ENCODE measurements at regions not wholly inside any gene's neighbourhood (a gene's known extent, or its start where the extent isn't known, plus 50 kb on each side); places are given as distances from the start of the nearest gene placed in this dataset.
A peak's percentile ranks its signal among the peaks of the same experiment; 100 is the strongest.
"Not testable (repeated sequence)": the region's sequence is repeated elsewhere in the genome, so short reads cannot be mapped to it uniquely, and the experiment has no call there.

DNA sequence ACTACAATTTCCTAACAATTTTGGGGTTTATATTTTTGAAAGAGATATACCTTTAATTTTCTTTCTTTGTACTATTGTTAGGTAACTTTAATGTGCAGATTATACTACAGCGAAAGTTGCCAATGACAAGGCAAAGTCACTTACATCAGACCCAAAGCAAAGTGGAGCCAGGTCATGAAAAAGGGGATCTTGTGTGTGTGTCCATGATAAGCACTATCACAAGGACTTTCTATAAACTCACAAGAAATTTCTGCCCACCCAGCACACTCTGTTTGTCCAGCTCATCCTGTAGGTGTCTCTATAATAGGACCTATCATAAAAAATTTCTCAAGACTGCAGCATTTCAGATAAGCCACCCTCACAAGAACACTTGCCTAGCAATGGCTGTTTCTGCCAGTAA, 85.7 kb upstream of the TP53BP2 start:
- H3K36me3 Mint-ChIP-seq; intact Hi-C loops (cut with micrococcal nuclease); POLR2A ChIA-PET; H3K4me3 Mint-ChIP-seq; DNase-seq; H3K27ac Mint-ChIP-seq; CTCF ChIA-PET; H3K27me3 Mint-ChIP-seq; H3K4me1 Mint-ChIP-seq (ENCODE audit: low read depth); H3K9me3 Mint-ChIP-seq: not testable (repeated sequence)

- intact Hi-C loops (cut with micrococcal nuclease); H3K27me3 Mint-ChIP-seq; H3K4me3 Mint-ChIP-seq; H3K9me3 Mint-ChIP-seq; CTCF ChIA-PET; H3K4me1 Mint-ChIP-seq (ENCODE audit: low read depth); POLR2A ChIA-PET; H3K36me3 Mint-ChIP-seq; H3K27ac Mint-ChIP-seq: not testable (repeated sequence)
- peak; percentile 35 for DNase-seq
Measured at GRCh38 chr1:223920805-223921204, 75.1 kb upstream of the TP53BP2 start.

- CTCF ChIA-PET; H3K27ac Mint-ChIP-seq; POLR2A ChIA-PET; H3K36me3 Mint-ChIP-seq; H3K9me3 Mint-ChIP-seq; intact Hi-C loops (cut with micrococcal nuclease); H3K27me3 Mint-ChIP-seq; H3K4me3 Mint-ChIP-seq; H3K4me1 Mint-ChIP-seq (ENCODE audit: low read depth); DNase-seq: not testable (repeated sequence)
Measured at GRCh38 chr1:223915476-223915875, 69.7 kb upstream of the TP53BP2 start.

DNA sequence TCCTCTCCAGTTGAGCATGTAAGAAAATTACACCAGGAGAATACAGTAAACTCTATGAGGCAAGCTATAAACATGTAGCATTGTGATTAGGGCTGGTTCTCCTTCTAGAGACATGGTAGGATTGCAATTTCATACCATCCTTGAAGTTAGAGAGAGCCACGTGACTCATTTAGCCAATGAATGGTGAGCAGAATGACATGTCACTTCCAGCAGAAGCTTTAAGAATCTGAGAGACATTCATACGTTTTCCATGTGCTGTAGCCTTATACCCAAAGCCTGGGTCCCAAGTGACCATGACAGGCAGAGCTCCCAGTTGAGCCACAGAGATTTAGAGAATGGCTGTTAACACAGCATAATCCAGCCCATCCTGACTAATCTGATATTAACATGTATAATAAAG, 68.0 kb upstream of the TP53BP2 start:
- CTCF ChIA-PET; DNase-seq; H3K27me3 Mint-ChIP-seq; H3K4me3 Mint-ChIP-seq; H3K36me3 Mint-ChIP-seq; intact Hi-C loops (cut with micrococcal nuclease); H3K4me1 Mint-ChIP-seq (ENCODE audit: low read depth); H3K27ac Mint-ChIP-seq; H3K9me3 Mint-ChIP-seq; POLR2A ChIA-PET: not testable (repeated sequence)

- H3K9me3 Mint-ChIP-seq; H3K27me3 Mint-ChIP-seq; intact Hi-C loops (cut with micrococcal nuclease); H3K27ac Mint-ChIP-seq; H3K4me3 Mint-ChIP-seq; H3K4me1 Mint-ChIP-seq (ENCODE audit: low read depth); H3K36me3 Mint-ChIP-seq: not testable (repeated sequence)
- POLR2A ChIA-PET = interaction anchor here (1.1 kb wide), 1 partner anchor 62 kb away, joined by 3 read pairs; no protein-coding TSS in a partner anchor
- DNase-seq = peak; percentile 51
- CTCF ChIA-PET = interaction anchor here (1.1 to 2.1 kb wide), 3 partner anchors 97 to 210 kb away, joined by 3 to 9 read pairs (median 5); no protein-coding TSS in a partner anchor
Measured at GRCh38 chr1:223907943-223908587, 62.3 kb upstream of the TP53BP2 start.

DNA sequence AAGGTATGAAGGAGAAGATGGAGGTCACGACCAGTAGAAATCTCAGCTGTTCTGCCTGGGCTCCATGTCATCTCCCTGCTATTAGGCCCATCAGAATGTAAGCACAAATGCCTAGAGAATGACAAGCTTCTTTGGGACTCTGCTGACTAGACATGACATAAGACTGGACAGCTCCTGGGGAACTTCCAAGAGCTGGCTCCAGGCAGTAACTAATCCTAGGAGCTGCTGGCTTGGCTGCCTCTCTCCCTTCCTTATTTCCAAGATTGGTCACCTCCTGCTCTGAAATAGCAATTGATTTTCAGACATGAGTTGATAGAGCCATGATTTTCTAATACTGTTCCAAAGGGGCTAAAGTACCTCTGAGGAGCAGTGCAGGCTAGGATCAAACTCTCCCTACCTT, 57.5 kb upstream of the TP53BP2 start:
- H3K27ac Mint-ChIP-seq; H3K4me1 Mint-ChIP-seq (ENCODE audit: low read depth); CTCF ChIA-PET; DNase-seq; POLR2A ChIA-PET; H3K36me3 Mint-ChIP-seq; intact Hi-C loops (cut with micrococcal nuclease); H3K4me3 Mint-ChIP-seq; H3K9me3 Mint-ChIP-seq; H3K27me3 Mint-ChIP-seq: not testable (repeated sequence)

GRCh38 chr1:223899775-223900174, 54.0 kb upstream of the TP53BP2 start:
- H3K4me1 Mint-ChIP-seq (ENCODE audit: low read depth); CTCF ChIA-PET; DNase-seq; H3K27me3 Mint-ChIP-seq; H3K4me3 Mint-ChIP-seq; POLR2A ChIA-PET; H3K9me3 Mint-ChIP-seq; H3K36me3 Mint-ChIP-seq; intact Hi-C loops (cut with micrococcal nuclease); H3K27ac Mint-ChIP-seq: not testable (repeated sequence)

DNA sequence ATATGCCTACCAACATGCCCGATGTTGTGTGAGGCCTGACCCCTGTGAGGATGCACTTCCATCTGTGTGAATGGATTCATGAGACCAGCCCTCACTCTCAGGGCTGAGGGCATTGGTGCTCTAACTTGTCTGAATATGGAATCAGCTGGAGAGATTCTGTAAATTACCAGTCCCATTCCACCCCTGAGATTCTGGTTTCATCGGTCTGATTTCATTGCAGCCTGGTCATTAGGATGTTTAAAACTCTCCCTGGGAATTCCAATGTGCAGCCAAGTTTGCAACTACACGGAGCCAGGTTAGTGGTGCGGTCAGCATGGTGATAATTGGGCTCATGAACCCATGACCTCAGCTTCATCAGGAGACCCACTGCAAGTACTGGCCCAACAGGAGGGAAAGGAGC, 51.4 kb upstream of the TP53BP2 start:
- CTCF ChIA-PET; H3K4me3 Mint-ChIP-seq; intact Hi-C loops (cut with micrococcal nuclease); H3K9me3 Mint-ChIP-seq; POLR2A ChIA-PET; H3K27ac Mint-ChIP-seq; H3K4me1 Mint-ChIP-seq (ENCODE audit: low read depth); H3K27me3 Mint-ChIP-seq; H3K36me3 Mint-ChIP-seq; DNase-seq: not testable (repeated sequence)

DNA sequence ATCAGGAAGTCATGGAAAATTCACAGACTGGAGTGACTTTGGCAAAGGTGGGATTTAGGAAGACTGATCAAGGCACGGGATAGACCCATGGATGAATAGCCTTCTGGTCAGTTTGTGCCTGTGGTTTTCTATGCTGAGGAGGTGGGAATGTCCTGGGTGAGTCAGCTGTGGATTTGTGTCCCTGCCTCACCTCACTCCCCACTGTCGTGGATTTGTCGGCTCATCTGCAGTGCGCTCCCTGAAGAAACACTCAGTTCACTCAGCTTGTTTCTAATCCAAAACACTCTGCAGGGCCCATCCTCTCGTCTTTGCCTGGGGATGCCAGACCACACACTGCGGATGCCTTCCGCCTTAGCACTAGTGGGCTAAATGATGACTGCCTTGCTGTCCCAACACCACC, 50.2 kb upstream of the TP53BP2 start:
- H3K4me1 Mint-ChIP-seq (ENCODE audit: low read depth); CTCF ChIA-PET; H3K27ac Mint-ChIP-seq; intact Hi-C loops (cut with micrococcal nuclease); DNase-seq; H3K4me3 Mint-ChIP-seq; H3K27me3 Mint-ChIP-seq; H3K9me3 Mint-ChIP-seq; H3K36me3 Mint-ChIP-seq; POLR2A ChIA-PET: not testable (repeated sequence)
